ENCODE measurements at regions not wholly inside any gene's neighbourhood (a gene's known extent, or its start where the extent isn't known, plus 50 kb on each side); places are given as distances from the start of the nearest gene placed in this dataset.

DNA sequence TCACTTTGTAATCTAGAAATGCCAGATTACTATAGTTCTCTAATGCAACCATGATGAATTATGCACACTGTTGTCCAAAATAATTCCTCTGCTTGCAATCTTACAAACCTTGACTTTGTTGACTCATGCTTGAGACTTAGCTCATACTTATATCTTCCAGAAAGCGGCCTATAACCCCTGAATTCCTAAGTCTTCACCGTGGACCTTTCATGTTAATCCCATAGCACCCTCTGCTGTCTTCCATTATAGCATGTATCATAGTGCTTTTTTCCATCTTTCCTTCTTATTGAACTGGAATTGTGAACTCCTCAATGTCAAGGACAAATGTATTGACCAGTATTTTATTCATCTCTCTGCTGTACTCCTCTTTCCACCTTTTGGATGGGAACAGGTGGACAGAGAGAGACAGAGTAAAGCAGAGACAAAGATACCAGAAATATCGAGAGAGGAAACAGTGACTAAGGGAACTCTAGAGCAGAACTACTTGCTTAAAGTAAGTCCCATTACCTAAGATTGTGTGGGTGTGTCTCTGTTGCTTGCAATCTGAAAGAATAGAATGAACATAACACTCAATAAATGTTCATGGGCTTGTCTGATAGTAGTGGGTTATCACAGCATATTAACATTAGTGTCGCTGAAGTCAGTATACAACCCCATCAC is 110.0 kb downstream of the LURAP1L start:
- H3K4me3 ChIP-seq (ENCODE audit: low read depth, low read length) = no peak overlapping the region
- TF ChIP-seq, protein P1, sequence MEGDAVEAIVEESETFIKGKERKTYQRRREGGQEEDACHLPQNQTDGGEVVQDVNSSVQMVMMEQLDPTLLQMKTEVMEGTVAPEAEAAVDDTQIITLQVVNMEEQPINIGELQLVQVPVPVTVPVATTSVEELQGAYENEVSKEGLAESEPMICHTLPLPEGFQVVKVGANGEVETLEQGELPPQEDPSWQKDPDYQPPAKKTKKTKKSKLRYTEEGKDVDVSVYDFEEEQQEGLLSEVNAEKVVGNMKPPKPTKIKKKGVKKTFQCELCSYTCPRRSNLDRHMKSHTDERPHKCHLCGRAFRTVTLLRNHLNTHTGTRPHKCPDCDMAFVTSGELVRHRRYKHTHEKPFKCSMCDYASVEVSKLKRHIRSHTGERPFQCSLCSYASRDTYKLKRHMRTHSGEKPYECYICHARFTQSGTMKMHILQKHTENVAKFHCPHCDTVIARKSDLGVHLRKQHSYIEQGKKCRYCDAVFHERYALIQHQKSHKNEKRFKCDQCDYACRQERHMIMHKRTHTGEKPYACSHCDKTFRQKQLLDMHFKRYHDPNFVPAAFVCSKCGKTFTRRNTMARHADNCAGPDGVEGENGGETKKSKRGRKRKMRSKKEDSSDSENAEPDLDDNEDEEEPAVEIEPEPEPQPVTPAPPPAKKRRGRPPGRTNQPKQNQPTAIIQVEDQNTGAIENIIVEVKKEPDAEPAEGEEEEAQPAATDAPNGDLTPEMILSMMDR (IDR thresholded peaks at IDR 0.05; ENCODE audit: low read depth, low read length) = peak; percentile 24; the same call in 1 of the 2 replicates

DNA sequence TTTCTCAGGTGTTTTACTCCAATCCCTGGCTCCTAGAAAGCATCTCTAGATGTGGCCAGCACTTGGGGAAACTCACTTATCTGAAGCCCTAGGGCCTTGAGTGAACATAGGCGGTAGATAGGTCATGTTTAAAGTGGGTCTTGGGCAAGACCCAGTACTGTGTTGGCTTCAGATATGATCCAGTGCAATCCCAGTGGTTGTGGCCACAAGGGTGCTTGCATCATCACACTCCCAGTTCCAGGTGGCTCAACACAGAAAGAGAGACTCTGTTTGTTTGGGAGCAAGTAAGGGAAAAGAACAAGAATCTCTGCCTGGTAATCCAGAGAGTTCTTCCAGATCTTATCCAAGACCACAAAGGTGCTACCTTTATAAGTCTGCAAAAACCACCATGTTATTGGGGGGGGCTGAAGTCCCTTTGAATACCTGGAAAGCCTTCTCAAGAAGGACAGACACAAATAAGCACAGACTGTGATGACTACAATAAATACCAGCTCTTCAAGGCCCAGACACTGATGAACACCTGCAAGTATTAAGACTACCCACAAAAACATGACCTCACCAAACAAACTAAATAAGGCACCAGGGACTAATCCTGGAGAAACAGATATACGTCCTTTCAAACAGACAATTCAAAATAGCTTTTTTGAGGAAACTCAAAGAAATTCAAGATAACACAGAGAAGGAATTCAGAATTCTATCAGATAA is 114.7 kb downstream of the LURAP1L start:
- H3K4me3 ChIP-seq (ENCODE audit: low read depth, low read length) = no peak overlapping the region
- TF ChIP-seq, protein P1 (IDR thresholded peaks at IDR 0.05; ENCODE audit: low read depth, low read length) = no peak

DNA sequence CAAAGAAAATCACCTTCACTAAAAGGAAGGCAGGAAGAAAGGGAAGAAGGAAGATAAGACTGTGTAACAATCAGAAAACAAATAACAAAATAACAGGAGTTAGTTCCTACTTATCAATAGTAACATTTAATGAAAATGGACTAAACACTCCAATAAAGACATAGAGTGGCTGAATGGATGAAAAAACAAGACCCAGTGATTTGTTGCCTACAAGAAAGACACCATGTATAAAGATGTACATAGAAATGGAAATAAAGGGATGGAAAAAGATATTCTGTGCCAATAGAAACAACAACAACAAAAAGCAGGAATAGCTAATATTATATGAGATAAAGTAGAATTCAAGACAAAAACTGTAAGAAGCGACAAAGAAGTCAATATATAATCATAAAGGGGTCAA is 116.8 kb downstream of the LURAP1L start:
- TF ChIP-seq, protein P1 (IDR thresholded peaks at IDR 0.05; ENCODE audit: low read depth, low read length) = no peak
- no peak overlapping the region for H3K4me3 ChIP-seq (ENCODE audit: low read depth, low read length)

DNA sequence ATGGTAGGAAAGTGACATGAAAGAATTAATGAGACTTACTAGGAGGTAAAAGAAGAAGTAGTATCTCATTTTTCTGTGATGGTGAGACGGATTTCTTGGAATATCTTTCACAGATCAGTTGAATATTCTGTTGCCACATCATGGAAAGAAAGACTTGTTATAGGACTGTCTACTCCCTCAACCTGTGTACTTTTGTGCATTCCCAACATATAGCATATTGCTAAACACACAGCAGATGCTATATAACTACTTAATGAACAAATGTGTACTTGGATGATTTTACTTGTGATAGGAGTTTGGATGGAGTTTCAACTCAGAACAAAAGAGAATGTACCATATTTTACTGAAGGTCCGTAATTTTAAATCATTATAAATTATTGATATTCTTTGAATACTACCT is 128.5 kb downstream of the LURAP1L start:
- TF ChIP-seq, protein P1 (IDR thresholded peaks at IDR 0.05; ENCODE audit: low read depth, low read length) = no peak
- H3K4me3 ChIP-seq (ENCODE audit: low read depth, low read length) = no peak overlapping the region

DNA sequence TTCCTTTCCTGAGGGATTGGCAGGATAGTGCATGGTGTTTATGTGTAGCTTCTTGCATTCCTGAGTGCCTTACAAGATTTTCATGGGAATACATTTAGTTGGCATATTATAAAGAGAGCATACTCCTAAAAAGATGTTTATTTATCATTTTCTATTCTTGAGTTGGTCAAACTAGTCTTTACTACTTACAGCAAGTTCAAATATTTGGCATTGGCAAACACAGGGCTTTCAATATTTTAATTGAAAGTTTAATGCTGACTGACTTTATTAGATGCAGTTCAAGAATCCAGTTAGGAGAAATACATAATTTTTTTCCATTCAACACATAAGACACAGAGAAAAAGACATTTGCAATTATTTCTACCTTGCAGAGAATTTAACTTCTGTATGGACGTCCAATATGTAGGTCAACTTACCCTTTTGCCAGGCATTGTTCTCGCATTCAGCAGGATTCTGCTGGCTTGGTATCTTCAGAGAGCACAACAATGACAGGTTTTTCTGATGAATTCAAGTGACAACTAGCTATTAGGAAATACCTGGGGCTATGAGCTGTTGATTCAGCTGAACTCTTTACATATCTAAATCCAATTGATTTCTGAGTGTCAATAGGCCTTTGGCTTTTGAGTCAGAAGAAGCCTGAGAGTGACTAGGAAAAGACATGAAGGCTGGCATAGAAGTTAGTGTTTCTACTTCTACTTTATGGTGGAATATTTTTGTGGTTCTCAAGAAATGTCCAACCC is 129.6 kb downstream of the LURAP1L start:
- TF ChIP-seq, protein P1 (IDR thresholded peaks at IDR 0.05; ENCODE audit: low read depth, low read length) = no peak
- H3K4me3 ChIP-seq (ENCODE audit: low read depth, low read length) = no peak overlapping the region

DNA sequence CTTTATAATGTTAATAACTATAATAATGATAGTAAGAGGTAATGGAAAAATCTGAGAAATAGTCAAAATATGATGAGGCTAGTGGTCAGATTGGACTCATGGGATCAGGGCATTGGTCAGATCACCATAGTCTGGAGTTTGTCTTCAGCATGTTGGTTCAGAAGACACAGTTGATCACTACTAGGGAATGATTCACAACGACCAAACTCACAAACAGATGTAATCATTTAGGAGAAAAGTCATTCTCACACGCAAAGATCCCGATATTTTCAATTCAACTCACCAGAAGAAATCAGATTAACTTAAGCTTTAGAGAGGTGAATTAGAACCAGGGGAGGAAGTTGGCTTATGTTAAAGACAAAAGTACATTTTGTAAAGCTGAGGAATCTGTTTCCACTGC is 131.8 kb downstream of the LURAP1L start:
- TF ChIP-seq, protein P1 (IDR thresholded peaks at IDR 0.05; ENCODE audit: low read depth, low read length) = no peak
- no peak overlapping the region for H3K4me3 ChIP-seq (ENCODE audit: low read depth, low read length)

DNA sequence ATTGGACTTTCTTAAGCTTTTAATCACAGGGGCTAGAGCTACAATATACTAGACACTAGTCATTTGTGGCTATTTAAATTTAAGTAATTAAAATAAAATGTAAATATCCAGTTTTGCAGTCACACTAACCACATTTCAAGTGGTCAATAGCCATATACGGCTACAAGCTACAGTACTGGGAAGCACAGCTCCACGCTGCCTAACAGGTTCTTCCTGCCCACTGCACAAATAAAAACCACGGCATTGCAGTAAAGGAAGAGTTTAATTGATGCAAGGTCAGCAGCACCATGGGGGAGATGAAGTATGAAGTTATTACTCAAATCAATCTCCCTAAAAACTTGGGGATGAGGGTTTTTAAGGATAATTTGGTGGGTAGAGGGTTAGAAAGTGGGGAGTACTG is 134.1 kb downstream of the LURAP1L start:
- H3K4me3 ChIP-seq (ENCODE audit: low read depth, low read length) = no peak overlapping the region
- TF ChIP-seq, protein P1 (IDR thresholded peaks at IDR 0.05; ENCODE audit: low read depth, low read length) = no peak
